NCI-H2029 treated with DMSO at 0.1 percent for 48 hours (cell line): ENCODE measurements at regions not wholly inside any gene's neighbourhood (a gene's known extent, or its start where the extent isn't known, plus 50 kb on each side); places are given as distances from the start of the nearest gene placed in this dataset.

ENCODE experiments used
- DNase-seq: peaks from one replicate; lab custom pipeline; 2025; lab: John Stamatoyannopoulos, UW

DNA sequence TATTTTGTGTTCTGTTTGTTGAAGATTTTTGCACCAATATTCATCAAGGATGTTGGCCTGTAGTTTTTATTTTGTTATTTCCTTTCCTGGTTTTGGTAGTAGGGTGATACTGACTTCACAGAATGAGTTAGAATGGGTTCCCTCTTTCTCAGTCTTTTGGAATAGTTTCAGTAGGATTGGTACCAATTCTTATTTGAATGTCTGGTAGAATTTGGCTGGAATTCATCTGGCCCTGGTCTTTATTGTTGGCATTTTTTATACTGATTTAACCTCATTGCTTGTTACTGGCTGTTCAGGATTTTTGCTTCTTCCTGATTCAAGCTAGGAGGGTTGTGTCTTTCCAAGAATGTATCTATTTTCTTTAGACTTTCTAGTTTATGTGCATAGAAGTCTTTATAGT lies 263.7 kb downstream of the SOX11 start:
- DNase-seq: no peak

DNA sequence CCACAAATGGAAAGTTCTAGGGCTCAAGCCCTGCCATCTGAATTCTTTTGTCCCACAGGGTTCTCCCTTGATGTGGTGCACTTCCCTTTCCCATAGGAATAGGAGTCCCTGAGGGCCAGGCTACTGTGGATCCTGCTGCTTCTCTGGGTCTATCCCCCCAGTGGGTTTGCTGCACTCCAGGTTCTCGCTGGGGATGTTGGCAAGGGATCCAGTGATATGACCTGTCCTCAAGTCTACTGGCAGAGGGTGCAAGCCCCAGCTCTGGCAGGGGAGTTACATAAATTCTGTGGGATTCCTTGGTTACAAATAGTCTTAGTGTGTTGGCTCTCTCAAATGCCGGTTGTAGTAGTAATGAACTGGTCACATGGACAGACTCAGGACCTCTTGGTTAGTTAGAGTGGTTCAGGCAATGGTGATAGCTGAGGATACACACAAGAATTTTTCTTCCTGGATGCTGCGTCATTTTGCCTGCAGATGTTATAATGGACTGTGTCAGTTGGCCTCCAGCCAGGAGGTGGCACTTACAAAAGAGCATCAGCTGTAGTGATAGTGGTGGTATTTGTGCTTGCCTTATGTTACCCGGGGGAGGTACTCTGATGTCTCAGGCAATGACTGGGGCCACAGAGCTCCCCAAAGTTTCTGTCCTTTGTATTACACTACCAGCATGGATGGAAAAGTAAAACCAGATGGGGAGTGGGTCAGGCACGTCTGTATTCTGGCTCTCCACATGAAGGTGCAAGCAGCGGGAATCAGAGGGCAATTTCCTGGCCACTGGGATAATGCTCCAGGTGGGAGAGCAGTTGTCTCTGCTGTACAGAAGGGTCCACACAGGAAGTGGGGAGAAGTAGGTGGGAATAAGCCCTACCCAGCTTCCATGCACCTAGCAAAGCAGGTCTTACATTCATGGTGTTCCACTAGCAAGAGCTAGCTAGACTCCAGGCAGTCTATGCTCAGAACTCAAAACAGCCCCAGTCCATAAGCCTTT lies 267.9 kb downstream of the SOX11 start:
- peak; percentile 5 for DNase-seq

DNA sequence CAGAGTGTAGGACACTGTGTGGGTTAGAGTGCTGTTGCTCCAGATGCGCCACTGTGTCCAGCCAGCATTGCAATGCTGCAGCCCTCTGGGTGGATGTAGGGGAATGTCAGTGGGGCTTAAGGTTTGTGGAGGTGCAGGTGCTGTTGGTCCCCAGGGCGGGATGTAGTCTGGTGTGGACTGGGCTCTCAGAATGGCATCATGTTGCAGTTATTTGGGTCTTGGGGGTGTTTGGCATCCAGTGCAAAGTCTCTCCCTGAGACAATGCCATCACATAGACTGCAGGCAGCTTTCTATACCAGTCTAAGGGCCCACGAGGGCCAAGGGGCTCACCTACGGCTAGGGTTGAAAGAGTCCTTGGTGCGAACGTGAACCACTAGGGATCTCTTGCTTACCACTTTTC lies 275.3 kb downstream of the SOX11 start:
- no peak for DNase-seq

DNA sequence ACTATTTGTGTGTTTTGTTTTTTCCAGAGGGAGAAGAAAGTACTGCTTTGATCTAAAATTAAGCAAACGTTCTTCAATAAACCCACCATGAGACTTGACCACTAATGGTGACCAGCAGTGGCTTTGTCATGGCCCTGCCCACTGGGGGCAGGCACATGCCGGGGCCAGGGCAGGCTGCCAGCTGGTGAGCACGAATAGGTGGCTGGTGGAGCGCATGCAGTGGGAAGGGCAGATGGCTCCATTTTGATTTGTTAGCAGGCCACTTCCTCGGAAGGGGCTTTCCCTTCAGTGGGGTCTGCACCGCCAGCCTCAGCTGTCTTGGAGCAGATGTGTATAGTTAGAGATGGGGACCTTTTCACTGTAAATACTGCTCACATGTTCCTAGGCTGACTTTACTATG lies 277.1 kb downstream of the SOX11 start:
- DNase-seq: no peak

DNA sequence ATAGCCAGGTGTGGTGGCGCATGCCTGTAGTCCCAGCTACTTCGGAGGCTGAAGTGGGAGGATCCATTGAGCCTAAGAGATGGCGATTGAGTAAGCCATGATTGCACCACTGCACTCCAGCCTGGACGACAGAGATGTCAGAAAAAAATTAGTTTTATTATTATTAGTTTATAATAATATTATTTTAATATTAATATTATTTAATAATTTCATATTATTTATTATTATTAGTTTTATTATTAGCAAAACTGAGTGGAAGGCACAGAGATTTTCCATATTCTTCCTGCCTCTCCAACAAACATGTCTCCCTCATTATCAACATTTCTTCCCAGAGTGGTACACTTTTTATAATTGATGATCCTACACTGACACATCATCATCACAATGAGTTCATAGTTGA lies 278.2 kb downstream of the SOX11 start:
- DNase-seq: no peak

DNA sequence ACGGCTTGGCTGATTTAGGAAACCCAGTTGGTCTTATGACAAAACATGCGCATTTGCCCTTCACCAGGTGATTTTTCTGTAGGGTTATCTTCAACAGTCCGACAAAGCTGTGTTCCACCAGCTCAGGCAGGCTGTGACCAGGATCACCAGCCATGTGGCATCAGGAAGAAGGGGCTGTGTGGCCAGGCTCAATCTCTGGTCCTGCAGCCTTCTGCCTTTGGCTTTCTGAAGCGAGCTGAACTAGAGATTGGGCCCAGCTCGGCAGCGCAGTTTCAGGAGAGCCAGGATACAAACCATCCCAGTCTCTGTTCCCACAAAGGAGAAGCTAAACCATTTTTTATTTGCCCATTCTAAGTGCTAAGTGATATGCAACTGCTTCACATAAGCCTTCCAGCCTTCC lies 282.3 kb downstream of the SOX11 start:
- no peak for DNase-seq

DNA sequence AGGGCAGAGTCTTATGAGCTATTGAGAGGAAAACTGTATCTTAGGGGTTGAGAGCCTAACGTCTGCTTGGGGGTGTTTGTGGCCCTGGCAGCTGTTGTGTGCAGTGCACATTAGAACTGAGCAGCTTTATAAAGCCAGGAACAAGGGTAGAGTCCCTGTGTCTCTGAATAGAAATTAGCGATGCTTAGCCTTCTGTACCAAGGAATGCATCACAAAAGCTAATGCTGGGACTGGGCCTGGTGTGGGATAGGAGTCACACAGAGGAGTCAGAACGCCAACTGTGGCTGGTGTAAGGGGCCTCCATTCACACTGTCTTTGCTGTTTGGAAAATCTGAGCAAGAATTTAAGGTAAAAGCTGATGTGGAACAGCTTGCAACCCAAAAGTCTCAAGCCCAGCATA lies 283.2 kb downstream of the SOX11 start:
- no peak for DNase-seq

DNA sequence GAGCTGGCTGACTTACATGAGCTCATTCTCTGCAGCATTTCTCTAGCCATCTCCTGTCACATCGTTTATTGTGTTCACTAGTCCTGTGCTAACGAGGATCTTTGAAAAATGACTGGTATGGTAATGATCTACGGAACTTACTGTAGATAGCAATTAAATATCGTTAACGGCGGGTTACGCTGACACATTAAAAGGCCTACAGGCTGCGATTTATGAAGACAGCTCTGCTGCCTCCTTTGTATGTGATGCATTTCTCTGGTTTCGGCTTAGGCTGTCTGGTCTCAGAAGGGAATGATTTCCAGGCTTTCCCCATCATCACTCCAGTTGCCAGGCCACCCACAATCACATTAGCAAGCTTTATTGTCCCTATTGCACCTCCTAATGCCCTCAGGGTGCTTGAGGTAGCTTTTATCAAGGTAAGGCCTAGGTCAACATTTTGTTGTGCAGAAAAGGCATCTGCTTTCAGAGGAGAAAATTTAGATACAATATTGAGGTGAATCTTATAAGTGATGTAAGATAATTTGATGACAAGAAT lies 284.4 kb downstream of the SOX11 start:
- DNase-seq: no peak

DNA sequence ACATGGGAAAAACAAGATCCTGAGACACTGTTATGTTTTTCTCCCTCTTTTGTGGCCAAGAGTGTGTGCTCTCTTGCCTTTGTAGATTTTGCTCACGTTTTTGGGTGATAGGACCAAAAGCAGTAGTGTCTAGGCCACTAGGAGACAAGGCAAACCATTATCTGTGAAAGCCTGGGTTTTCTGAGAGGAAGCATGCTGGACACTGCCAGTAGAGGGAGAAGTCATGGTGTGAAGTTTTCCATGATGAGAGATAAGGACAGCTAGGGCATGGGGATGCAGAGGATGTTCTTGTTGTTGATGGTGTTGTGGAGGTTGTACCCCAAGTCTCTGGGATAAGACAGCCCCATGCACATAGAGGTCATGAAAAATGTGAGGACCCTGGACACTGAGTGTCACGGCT lies 285.3 kb downstream of the SOX11 start:
- DNase-seq: no peak

DNA sequence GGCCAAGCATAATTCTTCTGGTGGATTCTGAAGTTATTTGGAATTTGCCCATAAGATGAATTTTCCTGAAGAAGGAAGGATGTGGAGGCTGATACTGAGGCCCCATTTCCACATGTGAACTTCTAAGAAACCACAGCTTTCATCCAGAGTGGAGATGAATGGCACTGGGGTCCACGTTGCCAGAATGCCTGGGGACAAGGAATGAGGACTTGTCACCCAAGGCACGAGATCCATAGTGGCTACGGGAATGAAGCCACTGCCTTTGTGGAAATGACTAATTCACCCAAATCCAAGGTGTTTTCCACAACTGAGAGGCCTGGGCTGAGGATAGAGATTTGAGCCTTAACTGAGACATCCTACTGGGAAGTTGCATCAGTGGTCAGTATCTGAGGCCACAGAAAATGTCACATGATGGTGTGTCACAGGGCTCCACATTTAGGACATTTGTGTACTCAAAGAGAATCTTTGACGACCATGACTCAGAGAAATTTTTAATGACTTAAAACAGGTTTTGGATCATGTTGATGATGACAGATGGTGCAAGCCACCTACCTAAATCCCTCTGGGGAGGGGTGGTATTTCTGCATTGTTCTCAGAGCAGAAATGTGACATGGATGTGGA lies 286.1 kb downstream of the SOX11 start:
- DNase-seq: no peak

DNA sequence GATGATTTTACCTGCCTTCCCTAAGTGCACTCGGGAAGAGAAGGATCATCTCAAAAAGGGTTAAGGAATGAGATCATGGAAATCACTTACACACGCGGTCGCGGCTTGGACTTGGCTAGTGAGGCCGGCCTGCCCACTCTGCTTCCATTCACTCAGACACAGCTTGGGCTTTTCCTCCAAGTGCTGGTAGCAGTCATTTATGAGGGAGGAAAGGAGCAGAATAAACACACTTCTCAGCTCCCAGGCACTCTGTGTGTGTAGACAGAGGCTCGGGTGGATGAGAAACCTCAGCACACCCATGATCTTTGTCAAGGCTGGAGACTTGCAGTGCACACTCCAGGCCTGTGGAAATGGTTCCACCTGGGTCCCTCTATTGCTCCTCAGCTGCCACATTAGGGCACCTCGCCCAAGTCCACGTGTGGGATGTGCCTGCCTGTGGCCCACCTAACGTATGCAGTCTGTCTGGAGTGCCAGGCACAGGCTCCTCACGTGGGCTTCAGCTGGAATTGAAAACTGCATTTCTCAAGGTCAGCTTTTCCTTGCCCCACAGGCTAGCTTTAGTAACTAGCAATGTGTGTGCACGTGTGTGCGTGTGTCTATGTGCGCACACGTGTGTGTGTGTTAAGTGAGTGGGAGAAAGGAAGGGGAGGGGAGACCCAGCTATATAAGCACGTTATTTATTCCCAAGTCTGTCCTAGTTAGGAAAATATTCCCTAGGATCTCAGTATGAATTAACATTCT lies 288.4 kb downstream of the SOX11 start:
- DNase-seq: no peak

DNA sequence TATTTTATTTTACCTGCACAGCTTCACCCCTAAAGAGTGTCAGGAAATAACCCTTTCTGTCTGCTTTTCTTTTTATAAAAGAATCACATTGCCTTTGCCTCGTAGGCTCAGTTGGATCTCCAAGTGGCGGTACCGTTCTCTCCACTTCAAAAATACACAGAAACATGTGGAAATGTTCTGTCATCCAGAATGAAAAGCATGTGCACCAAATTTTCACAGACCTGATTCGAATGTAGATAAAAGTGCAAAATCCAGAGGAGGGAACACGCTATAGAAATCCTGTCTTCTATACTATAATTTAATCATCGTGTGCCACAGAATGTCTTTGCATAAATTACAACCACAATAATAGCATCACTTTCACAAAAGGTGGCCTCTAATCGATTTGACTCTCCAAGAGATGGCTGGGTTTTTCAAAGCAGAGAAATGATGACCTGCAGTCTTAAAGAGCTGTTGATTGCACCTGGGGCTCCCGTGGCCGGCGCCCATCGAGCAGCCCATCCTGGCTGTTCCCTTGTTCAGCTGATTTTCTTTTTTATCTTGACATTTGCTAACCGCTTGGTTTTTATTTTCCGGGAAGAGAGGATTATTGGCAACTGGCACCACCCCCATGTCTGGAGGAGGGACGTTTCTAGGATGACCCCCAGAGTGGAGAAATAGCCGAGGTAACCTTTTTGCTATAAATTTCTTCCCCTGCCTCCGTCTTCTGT lies 290.2 kb downstream of the SOX11 start:
- no peak for DNase-seq

DNA sequence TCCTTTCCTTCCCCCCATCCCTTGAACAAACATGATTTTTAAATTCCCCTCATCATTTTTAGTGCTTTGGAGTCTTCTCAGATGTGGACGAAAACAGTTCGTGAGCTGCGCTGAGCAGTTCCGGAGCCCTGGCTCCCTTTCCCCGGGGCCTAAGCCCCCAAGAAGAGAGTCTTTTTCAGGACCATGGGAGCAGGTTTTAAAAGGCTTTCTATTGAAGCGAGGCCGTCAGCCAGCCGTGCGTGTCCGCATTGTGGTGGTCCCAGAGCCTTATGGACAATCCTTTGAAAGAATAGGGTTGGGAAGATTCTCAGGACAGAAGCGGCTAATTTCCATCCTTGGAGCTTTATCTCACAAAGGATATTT lies 290.7 kb downstream of the SOX11 start:
- no peak for DNase-seq

DNA sequence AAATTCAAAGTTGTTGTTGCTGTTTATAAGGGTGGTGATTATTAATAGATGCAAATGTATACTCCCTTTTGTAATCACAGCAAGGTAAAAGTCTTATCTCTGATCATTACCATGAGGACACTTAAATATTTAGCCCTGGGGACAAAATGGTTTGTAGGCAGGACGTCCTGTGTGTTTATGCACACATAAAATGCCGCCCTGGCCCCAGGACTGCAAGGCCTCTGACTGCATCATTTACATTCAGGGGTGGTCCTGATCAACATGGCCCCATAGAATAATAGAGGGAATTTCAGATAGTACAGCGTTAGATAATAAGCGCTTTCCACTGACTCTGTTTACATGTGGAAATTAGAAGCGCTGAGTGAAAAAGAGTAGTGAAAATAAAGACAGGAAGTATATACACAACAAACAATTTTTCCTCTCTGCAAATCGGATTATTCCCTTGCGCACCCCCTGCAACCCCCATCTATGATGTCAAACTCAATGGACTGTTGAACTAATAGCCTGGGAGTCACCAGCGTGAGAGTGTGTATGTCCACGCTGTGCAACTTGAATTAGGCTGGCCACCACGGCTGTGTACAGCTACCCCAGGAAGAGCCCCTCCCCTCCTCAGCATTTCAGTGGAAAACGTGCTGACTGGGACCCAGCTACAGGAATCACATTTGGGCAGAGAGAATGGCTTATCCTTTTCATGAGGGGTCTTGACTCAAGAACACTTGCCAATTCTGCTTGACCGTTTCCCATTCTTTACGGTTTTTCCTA lies 291.5 kb downstream of the SOX11 start:
- DNase-seq: no peak

DNA sequence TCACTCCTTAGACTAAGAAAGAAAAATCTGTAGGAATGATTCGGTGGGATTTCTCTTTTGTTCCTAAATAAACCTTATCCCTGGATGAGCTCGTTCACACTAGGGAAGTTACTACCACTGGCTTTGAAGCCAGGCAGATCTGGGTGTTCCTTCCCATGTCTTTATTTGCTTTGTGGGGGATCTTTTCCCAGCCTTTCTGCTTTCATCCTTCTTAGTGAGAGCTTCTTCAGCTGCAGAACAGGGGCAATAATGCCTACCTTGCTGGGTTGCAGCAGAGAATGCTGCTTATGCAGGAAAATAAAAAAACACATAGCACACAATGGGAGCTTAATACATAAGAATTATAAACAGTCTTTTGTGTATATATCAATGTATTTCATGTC lies 292.1 kb downstream of the SOX11 start:
- no peak for DNase-seq

DNA sequence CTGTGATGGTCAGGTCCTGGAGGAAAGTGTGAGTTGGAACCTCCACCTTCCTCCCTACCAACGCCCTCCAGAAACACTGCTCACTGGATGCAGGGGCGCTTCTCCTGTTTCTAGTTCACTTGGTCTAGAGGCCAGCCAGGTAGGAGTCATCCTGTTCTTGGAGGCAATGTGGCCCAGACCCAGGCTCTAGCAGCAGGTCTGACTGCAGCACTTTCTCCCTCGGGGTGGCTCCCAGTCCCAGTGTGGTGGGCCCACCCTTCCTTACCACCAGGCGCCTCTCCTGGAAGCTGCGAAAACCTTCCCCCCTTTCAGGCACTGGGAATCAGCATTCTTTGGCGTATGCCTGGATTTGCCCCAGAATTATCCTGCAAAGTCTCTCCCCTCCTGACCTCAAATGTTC lies 292.8 kb downstream of the SOX11 start:
- DNase-seq: no peak

DNA sequence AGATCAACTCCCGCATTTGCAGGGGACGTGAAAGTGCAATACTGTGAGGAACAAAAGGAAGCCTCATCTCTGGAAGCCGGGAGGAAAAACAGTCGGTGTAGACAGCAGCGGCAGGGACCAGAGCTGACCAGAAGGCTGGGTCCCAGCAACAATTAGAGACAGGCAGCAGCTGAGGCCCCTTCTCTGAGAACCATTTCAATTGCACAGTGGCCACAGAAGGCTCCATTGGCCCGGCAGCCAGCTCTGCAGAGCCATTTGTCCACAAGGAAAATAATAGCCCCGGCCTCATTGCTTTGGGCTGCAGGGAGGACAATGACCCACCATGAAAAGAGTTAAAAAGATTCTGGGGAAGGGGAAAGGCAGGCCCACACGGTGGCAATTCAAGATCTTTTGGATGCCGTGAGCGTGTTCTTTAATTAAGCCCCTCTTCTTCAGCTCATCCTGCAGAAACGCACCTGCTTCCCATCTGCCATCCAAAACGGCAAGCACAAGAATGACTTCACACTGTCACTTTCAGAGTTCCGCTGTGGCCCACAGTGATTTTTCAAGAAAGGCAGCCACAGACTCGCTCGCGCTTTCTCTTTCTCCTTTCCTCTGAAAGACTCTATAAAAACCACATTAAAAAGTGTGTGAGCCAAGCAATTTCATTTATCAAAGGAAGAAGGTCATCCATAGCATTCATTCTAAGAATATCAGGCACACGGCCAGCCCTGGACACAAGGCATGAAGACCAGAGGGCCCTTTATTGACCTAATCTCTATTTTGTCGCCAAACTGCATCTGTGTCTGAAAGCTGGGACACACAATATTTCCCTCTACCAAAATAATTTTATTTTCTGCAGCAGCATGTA lies 293.6 kb downstream of the SOX11 start:
- DNase-seq: no peak

DNA sequence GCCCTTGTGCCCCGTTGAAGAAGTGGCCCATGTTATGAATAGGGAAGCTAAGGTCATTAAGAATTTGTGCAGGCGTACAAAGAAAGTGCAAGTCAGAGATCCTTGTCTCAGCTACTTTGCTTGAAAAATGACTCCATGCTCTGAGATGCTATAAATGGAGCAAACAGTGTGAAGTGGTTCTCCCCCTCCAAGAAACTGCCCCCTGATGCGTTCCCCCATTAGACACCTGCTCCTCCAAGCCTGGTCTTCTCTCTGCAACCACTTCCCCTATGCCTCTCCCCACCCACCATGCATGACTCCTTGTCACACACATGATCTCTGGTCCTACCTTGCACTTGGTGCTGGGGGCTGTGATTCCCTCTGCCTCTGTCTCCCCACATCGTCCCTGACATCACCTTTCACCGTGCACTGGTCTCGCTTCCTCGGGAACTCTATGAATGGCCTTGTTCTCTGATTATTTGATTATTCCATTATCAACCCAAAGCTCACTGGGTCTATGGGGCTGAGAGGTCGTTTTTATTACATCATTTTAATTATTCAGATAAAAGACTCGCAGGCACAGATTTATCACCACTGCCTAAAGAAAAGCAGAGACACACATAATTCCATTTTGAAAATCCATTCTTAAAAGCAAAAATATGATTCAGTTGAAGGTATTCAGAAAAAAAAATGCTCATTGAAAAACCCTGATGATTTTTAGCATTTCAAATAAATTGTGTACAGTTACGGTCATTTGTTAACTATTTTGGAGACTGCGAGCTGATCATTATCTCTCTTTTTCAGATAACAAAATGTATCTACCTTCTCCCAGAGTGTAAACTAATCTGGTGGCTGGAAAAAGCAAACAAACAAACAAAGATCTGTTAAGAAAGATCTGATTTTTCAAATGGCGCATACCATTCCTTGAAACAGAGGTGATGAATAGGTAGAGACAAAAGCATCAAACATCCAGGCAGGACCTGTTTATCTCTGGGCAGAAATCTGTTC lies 294.9 kb downstream of the SOX11 start:
- DNase-seq: no peak

DNA sequence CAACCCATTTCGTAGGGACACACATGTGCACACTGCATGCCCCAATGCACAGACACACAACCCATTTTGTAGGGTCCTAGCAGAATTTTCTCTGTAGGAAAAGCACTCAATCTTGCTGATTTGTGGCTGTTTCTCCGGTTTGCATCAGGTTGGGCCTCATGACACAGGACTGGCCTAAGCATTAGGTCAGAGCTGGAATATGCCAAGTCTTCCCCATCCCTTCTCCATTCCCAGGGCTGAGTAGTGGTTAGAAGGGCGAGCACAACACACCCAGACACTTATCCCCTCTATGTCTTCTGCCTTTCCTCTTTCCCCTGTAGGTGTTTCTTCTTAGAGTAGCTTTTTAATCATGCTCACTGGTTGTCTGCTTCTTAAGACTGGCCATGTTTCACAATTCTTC lies 295.9 kb downstream of the SOX11 start:
- DNase-seq: no peak
